HG03135 (cell line): ENCODE measurements at regions not wholly inside any gene's neighbourhood (a gene's known extent, or its start where the extent isn't known, plus 50 kb on each side); places are given as distances from the start of the nearest gene placed in this dataset.

Experiments used
- ATAC-seq: cut with Tn5 transposase; IDR thresholded peaks from one replicate; pipeline ENCODE4 v1.9.1; 2021; ENCODE audit warnings: mild to moderate bottlenecking, moderate library complexity; ENCODE audit not compliant: unreplicated experiment

DNA sequence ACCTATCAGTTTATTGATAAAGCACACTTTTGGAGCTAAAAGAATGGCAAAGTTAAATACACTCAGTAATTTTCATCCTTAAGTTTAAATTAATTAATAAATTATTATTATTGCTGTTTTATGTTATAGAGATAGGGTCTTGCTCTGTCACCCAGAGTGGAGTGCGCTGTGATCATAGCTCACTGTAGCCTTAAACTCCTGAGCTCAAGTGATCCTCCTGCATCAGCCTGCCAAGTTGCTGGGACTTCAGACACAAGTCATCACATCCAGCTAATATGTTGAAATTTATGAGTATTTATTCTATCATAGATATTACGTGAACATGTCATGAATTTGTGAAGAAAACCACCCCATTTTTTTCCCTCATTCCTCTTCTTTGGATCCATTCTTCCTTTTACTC, 64.2 kb downstream of the GJA1 start:
- ATAC-seq, result no peak

DNA sequence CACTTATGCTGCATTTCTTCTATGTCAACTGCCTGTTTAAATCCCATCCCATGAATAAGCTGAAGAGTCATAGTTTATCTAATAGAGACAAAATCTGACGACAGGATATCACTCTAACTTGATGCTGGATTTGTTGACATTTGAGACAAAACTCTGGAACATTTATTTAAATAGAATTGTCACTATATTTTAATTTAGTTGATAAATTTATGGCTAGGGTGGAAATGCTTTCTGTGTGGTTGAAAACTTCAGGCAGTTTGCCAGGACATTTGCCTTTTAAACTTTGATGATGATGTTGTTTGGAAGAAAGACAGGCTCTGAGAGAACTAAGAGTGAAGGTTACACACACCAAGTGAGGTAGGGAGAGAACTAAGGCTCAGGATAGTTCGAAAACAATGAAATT, 68.1 kb downstream of the GJA1 start:
- ATAC-seq, result no peak

DNA sequence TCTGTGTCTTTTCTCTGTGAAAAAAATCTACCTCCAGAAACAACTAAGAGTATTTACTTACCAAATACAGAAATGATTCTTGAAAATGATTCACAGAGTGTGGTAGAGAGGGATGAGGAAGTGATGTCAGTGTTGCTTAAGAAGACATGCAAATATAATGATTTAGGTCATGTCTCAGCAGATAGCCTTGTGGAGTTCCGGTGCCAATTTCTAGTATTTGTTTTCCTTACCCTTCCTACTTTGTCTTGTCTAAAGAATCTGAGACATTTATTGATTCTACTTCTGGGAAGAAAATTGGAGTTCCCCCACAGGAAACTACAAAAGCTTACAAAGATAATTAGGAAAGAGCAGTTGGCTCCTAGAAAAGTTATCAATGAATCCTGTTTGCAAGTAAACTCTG, 68.8 kb downstream of the GJA1 start:
- ATAC-seq, result peak; percentile 74

DNA sequence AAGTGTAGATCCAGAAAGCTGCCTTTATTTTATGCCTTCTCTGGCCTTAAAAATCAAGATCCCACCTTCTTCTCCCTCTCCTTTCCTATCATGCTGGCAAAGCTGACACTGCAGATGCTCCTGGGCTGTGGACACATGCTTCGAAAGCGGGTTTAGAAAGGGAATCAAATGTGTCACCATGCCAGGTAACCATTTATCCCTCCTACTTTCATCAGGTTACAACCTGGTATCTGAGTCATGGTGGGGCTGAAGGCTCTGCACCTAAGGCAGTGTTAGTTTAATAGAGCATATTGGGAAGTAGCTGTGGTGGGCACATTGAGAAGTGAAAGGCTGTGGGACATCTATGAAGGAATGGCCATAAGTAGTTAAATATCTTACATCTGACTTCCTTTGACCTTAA, 69.8 kb downstream of the GJA1 start:
- ATAC-seq, result no peak

DNA sequence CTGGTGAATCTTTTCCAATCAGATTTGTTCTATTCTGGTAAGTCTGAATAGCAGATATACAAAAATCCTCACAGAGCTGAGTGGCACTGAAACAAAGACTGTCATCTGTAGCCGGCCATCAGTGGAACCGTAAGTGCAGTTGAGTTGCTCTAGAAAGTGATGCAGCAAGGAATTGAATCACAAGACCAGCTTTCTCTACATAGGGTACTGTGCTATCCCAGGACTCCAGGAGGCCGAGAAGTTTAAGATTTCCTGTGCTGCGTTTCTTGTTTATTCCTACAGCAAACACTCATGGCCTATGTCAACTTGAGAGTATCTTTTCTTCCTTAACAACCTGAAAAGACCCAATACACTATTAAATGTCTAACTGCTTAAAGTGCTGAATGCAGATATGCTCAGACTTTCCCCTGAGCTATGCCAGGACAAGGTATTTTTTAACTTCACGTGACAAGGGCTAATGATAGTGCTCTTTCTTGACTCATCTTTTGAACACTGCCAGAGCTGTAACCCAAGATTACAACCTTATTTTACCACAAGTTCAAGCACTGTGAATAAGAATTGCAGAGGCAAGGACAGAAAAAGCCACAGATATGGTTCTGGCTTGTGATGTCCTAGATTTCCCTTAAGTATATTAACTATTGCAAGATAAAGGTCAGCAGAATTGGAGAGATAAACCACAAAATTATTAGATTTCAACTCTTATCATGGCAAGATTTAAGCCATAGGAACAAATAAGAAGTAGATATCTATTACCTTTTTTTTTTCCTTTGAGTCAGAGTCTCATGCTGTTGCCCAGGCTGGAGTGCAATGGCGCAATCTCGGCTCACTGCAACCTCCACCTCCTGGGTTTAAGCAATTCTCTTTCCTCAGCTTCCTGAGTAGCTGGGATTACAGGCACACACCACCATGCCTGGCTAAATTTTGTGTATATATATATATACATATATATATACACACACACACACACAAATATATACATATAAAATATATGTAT, 71.6 kb downstream of the GJA1 start:
- ATAC-seq, result no peak

DNA sequence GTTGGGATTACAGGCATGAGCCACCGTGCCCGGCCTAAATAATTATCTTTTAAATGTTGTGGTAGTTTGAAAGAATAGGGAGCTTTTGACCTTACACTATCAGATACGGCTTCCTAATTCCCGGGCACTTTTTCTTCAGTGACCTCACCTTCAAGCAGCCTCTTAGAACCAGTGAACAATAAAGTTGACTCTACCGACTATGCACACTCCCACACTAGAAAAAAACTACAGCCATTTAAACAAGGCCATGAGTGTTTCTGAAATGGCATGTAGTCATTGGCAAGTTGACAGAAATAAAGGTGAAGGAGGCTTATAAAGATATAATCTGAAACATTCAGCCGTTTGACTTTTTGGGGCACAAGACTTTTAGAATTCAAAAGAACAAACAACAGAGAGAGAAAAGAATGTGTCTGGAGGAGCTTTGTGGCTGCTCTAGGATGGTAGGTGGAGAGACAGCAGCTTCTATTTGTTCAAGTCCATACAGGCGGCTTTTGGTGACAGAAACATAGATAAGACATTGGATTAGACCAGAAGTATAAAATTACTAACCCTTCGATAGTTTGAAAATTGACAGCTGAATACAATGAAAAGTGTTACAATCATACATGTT, 75.2 kb downstream of the GJA1 start:
- no peak for ATAC-seq

DNA sequence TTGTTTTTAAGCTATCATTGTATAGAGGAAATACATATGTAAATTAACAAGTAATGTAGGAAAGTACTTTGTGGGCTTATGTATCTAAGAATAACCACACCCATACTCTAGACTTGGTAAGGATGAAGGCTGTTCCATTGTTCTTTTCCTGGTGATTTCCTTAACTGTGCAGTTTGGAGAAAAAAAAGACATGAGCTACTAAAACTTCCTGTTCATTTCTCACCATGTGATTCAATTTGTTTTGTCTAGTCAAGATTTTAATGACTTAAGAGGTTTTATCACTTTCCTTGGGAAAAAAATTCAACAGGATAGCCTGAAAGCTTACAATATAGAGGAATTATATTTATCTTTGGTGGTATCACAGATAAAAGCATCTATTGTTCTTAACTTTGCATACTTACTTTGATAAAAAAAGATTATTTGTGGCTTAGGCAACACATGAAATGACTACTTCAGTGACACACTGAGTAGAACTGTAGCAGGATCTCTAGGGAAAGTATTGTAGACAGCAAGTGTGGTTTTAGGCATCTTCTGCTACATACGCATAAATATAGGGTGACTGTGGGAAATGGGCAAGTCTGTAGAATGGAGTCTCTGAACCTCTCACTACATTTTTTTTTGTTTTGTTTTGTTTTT, 80.3 kb downstream of the GJA1 start:
- no peak for ATAC-seq

DNA sequence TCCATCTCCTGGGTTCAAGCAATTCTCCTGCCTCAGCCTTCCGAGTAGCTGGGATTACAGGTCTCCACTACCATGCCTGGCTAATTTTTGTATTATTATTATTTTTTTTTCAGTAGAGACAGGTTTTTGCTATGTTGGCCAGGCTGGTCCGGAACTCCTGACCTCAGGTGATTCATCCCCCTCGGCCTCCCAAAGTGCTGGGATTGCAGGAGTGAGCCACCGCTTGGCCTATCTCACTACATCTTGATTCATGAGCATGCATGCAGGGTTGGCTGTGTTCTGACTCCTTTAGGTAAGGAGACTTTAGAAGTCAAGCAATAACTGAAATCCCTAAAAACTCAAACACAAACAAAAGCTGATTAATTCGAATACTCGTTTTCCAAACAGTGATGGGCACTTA, 80.9 kb downstream of the GJA1 start:
- ATAC-seq, result no peak

DNA sequence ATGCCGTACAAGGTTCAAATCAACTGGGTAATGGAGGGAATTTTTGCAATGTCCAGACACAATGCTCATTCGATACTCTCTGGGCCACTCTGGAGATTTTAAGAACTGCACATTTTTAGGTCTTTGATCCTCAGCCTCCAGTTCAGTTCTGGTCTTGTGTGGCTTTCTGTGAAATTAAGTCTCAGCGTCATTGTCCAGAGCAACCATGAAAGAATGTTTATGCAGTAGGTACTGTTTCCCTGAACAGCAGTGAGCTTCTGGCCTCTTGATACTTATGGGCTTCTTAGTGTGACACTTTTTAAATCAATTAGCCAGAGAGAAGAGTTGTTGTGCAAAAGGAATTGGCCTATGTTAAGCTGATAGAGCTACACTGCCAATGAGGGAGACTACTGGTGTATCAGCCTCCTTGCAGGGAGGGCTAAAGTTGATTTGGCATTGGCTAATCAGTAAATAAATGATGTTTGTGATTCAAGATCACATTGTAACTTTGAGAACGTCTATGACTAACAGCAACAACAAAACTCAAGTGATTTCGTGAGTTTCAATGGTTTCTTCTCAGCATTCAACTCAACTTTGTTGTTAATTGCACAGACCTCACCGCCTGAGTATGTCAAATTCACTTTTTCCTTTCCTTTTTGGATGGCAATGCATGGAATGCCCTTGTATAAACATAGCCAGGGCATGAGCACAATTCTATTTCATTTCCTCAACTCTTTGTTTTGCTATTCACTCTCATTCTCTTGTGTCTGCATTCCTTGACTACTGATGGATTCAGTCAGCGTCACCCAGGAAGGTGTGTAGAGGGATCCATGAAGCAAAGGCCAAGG, 85.1 kb downstream of the GJA1 start:
- no peak for ATAC-seq

DNA sequence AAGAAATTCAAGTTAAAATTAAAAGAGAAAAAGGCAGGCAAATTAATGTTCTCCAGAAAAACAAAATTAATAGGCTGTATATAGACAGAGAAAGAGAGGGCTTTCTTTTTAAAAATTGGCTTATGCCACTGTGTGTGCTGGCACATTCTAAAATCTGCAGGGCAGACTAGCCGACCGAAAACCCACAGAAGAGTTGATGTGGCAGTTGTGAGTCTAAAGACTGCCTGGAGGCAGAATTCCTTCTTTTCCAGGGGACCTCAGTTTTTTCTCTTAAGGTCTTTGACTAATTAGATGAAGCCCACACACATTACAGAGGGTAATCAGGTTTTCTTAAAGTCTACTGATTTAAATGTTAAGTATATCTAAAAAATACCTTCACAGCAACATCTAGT, 85.7 kb downstream of the GJA1 start:
- ATAC-seq, result no peak

DNA sequence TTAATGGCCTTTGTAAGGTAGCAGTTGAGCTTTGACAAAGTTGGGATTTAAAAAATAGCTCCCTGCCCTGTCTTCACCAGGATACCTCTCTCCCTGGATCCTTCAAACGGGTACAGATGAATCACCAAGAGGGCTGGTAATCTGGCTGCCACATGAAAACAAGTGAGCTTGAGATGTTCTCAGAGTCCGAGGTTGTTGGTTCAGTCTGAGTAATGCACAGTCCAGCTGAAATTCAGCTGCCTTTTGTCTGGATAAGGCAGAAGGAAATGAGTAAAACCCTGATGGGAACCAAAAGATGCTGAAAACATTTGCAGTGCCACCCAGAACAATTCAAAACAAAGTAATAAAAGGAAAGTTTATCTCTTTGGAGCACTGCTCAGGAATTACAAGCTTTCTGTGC, 86.8 kb downstream of the GJA1 start:
- ATAC-seq, result no peak

DNA sequence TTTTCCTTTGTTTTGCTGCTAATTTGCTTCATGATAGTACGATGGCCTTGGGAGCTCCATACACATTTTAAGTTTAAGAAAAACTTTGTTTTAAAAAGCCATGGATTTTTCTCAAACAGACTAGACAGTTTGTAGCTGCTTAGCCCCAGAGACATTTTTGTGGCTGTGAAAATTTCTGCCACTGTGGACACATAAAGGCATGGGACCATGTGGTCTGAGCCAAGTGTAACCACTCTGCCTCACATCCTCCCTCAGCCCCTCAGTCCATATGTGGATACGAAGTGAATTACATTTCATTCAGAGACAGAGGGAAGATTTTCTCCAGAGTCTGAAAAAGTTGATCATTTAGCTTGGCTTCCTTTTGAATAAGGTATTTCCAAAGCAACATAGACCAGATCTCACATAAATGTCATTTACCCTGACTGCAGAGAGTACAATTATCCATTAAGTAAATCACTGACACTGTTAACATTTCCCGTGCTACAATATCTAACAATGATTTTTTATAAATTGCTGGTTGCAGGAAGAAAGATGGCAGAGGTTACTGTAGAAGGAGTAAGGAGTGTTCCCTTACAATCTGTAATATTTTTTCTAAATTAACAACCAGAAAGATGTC, 87.4 kb downstream of the GJA1 start:
- no peak for ATAC-seq

DNA sequence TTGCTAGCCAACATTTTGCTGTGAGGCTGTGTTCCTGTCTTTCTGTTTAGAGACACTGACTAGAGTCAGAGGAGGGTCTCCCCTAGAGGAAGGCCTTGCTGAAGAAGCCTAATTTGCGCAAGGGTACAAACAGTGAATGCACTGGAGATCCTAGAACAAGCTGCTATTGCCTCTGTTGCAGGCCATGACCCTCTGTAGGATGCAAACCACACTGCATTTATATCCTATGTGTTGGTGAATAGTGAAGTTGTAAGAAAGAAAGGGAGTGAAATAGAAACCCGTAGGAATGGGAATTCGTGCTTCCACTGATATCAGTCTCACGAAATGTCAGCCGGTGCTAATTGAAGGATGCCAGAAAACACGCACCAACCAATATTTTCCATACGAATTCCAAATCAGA, 88.2 kb downstream of the GJA1 start:
- no peak for ATAC-seq

DNA sequence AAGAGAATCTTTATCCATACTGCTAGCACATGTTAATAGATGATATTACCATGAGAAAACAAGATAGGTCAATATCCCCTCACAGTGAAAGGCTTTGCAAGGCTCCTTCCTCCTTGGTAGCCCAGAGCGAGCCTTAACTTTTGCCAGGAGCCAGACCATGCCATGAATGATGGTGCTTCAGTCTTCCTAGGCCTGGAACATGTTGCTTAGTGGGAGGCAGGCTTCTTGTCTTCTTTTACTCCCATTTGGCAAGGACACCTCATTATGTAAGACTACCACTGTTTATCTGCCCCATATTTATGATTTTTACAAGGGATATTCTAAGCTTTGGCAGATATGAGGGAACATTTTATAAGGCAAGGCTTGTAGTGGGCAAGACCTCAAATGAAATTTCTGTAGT, 90.8 kb downstream of the GJA1 start:
- ATAC-seq, result no peak

DNA sequence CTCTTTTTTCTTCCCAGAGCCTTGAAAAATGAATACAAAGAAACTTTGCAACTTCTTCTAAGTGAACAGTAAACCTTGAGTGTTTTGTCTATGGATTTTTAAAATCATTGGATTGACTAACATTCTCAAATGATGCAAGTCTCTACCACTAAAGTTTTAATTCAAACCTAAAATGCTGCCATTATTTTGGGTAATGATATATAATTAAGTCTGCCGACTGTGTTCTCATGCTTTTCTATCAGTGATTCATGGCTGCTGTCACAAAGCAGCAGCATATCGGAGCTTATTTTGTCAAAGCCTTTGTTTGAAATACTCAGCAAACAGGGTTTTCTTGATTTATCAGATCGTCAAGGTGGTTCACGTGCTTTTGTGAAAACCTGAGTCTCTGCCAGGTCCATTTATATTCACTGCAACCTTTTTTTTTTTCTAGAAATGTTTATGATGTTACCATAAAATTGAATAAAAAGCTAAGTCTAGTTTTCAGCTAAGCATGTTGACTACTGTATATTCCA, 96.3 kb downstream of the GJA1 start:
- ATAC-seq, result no peak

DNA sequence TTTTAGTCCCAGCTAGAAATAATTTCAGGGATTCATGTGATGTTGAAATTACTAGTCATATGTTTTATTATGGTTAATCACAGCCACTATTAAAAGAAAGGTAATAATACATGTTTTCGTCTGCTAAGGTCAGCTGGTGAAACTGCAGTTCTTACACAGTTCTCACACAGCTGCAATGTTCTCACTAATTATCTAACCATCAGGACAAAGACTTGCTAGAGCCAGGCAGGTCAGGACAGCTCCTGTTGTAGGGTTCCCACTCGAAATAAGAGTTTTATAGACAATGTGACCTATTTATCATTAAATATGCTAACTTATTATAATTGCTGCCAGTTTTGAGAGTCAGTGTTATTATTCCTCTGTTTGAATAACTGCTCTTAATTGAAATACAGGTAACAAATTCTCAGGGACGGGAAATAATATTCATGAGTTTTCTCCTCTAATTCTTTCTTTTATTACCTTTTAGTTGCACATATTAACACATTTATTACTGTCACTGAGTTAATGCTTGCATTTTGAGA, 97.9 kb downstream of the GJA1 start:
- ATAC-seq, result no peak

DNA sequence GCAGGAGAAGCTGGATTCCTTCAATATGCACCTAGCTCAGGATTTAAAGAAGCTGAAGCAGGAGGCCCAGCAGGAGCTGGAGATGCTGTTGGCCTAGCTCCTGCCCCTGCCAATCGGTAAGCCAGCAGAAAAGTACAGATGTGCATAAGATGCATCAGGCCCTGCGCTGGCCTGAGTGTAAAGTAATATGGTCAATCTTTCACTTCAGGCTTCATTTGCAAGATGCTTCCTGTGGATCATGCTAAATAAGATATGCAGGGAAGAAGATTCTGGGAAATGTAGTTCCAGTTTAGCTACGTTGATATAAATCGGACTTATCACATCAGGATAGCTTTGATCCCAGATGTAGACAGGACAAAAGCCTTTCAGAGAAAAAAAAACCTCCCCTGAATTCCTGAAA, 100.3 kb downstream of the GJA1 start:
- no peak for ATAC-seq

DNA sequence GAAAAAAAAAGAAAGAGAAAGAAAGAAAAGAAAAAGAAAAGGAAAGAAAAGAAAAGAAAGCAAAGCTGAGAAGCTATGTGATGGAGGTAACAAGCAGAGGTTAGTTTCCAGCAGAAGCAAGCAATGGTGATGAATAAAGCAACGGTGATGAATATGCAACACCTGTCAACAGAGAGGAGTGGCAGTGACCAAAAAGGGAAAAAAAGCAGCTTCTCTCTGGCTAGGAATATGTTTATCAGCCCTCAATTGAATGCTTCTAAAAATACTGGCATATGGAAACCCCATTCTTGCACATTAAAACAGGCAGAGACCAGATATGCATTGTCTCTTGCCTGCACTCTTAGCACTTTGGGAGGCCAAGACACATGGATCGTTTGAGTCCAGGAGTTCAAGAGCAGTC, 100.9 kb downstream of the GJA1 start:
- ATAC-seq, result no peak

DNA sequence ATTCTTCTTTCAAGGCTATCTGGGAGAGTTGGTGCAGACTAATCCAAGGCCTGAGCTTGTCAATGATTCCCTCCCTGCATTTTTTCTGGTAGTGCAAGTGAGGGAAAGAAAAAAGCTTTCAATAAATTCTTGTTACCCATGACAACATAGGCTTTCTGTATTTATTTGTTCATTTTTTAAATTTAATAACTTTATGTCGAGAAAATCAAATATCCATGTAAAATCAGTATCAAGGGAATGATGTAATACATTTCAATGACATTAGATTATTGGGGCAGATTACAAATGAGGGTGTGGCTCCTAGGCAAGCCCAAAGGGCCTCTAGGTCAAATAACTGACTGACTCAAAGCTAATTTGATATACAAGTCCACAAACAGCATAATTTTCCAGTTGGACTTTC, 104.0 kb downstream of the GJA1 start:
- no peak for ATAC-seq

DNA sequence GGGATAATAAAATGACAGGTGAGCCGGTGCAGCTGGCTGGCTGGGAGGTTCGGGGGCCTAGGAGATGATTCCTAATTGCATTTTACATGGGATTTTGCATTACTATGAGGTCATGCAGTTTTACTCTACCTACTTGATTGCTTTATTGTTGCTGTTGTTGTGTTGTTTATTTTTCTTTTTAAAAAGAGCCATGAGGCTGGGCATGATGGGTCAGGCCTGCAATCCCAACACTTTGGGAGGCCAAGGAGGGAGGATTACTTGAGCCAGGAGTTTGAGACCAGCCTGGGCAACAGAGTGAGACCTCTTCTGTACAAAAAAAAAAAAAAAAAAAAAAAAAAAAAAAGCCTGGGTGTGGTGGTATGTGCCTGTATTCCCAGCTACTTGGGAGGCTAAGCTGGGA, 104.8 kb downstream of the GJA1 start:
- ATAC-seq, result no peak
